HEK293 (cell line): ENCODE measurements at regions not wholly inside any gene's neighbourhood (a gene's known extent, or its start where the extent isn't known, plus 50 kb on each side); places are given as distances from the start of the nearest gene placed in this dataset.

ENCODE experiments used
- CTCF ChIA-PET: fragments of 350-600 bp; formaldehyde crosslinking; extraction: SDS; loops from one replicate; lab custom pipeline; 2021; ENCODE audit warnings: antibody characterized with exemption; lab: Yijun Ruan, JAX
- POLR2A ChIA-PET: fragments of 300-600 bp; formaldehyde crosslinking; extraction: SDS; loops from one replicate; lab custom pipeline; 2020; ENCODE audit warnings: antibody characterized with exemption, inconsistent platforms; lab: Yijun Ruan, JAX
- H3K27ac ChIP-seq: fragments of 200-500 bp; sonication (Bioruptor generic); 2 replicates; pipeline ENCODE4 v1.5.1; 2014; ENCODE audit warnings: low read depth, low read length, control low read depth, inconsistent platforms; ENCODE audit errors: extremely low read depth
- H3K36me3 ChIP-seq, 2 experiments: fragments of 200-500 bp in 1 of 2; sonication (Bioruptor generic) in 1 of 2; 1 replicate in 1 of 2; 2 replicates in 1 of 2; pipeline ENCODE4 v1.5.1; 2014 to 2017; ENCODE audit warnings: inconsistent platforms in 2 of 2, low read length in 2 of 2; ENCODE audit not compliant: control insufficient read depth in 2 of 2, insufficient read depth in 1 of 2
- H3K4me1 ChIP-seq: fragments of 200-500 bp; sonication (Bioruptor generic); 2 replicates; pipeline ENCODE4 v1.5.1; 2014; ENCODE audit warnings: mild to moderate bottlenecking, low read length, inconsistent platforms; ENCODE audit not compliant: control insufficient read depth, insufficient read depth
- H3K4me3 ChIP-seq: 2 replicates; pipeline ENCODE4 v1.5.1; 2011; ENCODE audit warnings: low read depth, mild to moderate bottlenecking, control low read depth, low read length, moderate library complexity
- H3K9me3 ChIP-seq: fragments of 200-500 bp; sonication (Bioruptor generic); 2 replicates; pipeline ENCODE4 v1.5.1; 2014; ENCODE audit warnings: low read depth, low read length, inconsistent platforms; ENCODE audit not compliant: control insufficient read depth, insufficient read depth
- ATF2 ChIP-seq: fragments of 450-650 bp; formaldehyde crosslinking; IDR thresholded peaks from 2 replicates; pipeline ENCODE4 v1.5.1; 2016; ENCODE audit warnings: missing biosample characterization, missing genetic modification characterization, low read depth
- ELK4 ChIP-seq: IDR thresholded peaks from 2 replicates; pipeline ENCODE4 v1.6.1; 2011; ENCODE audit warnings: mild to moderate bottlenecking, low read depth, low read length, borderline replicate concordance
- GLIS2 ChIP-seq: fragments of 450-650 bp; formaldehyde crosslinking; IDR thresholded peaks from 2 replicates; pipeline ENCODE4 v1.5.1; 2016; ENCODE audit warnings: missing biosample characterization, missing genetic modification characterization
- HOXC10 ChIP-seq: sonication (generic); formaldehyde crosslinking; IDR thresholded peaks from 2 replicates; pipeline ENCODE4 v1.8.1; 2023; ENCODE audit warnings: mild to moderate bottlenecking, missing genetic modification reagents
- KLF10 ChIP-seq: fragments of 450-650 bp; IDR thresholded peaks from 2 replicates; pipeline ENCODE4 v1.5.1; 2018; ENCODE audit warnings: missing biosample characterization, mild to moderate bottlenecking, missing genetic modification characterization
- KLF8 ChIP-seq: fragments of 450-650 bp; formaldehyde crosslinking; IDR thresholded peaks from 2 replicates; pipeline ENCODE4 v1.5.1; 2016; ENCODE audit warnings: missing biosample characterization, missing genetic modification characterization
- KLF9 ChIP-seq: fragments of 450-650 bp; formaldehyde crosslinking; IDR thresholded peaks from 2 replicates; pipeline ENCODE4 v1.5.1; 2016; ENCODE audit warnings: missing biosample characterization, missing genetic modification characterization, low read depth
- OSR2 ChIP-seq: fragments of 450-650 bp; formaldehyde crosslinking; IDR thresholded peaks from 2 replicates; pipeline ENCODE4 v1.5.1; 2016; ENCODE audit warnings: missing biosample characterization, missing genetic modification characterization
- PRDM6 ChIP-seq: fragments of 450-650 bp; formaldehyde crosslinking; IDR thresholded peaks from 2 replicates; pipeline ENCODE4 v1.5.1; 2017; ENCODE audit warnings: missing biosample characterization, missing genetic modification characterization
- ZBTB21 ChIP-seq: fragments of 450-650 bp; formaldehyde crosslinking; IDR thresholded peaks from 2 replicates; pipeline ENCODE4 v1.5.1; 2017; ENCODE audit warnings: missing biosample characterization, missing genetic modification characterization
- ZFP41 ChIP-seq: fragments of 450-650 bp; formaldehyde crosslinking; IDR thresholded peaks from 2 replicates; pipeline ENCODE4 v1.5.1; 2016; ENCODE audit warnings: missing biosample characterization, missing genetic modification characterization, borderline replicate concordance
- ZNF280D ChIP-seq: fragments of 450-650 bp; formaldehyde crosslinking; IDR thresholded peaks from 2 replicates; pipeline ENCODE4 v1.5.1; 2016; ENCODE audit warnings: missing biosample characterization, missing genetic modification characterization
- ZNF292 ChIP-seq: fragments of 450-650 bp; formaldehyde crosslinking; IDR thresholded peaks from 2 replicates; pipeline ENCODE4 v1.5.1; 2016; ENCODE audit warnings: low read depth, missing biosample characterization, missing genetic modification characterization, borderline replicate concordance
- ZNF488 ChIP-seq: fragments of 450-650 bp; formaldehyde crosslinking; IDR thresholded peaks from 2 replicates; pipeline ENCODE4 v1.5.1; 2016; ENCODE audit warnings: missing biosample characterization, missing genetic modification characterization
- ZNF549 ChIP-seq: fragments of 450-650 bp; IDR thresholded peaks from 2 replicates; pipeline ENCODE4 v1.5.1; 2018; ENCODE audit warnings: missing biosample characterization, missing genetic modification characterization, mild to moderate bottlenecking, inconsistent platforms, moderate library complexity
- ZNF580 ChIP-seq: fragments of 450-650 bp; formaldehyde crosslinking; IDR thresholded peaks from 2 replicates; pipeline ENCODE4 v1.5.1; 2016; ENCODE audit warnings: missing biosample characterization, missing genetic modification characterization
- ZNF585B ChIP-seq: fragments of 450-650 bp; formaldehyde crosslinking; IDR thresholded peaks from 2 replicates; pipeline ENCODE4 v1.5.1; 2016; ENCODE audit warnings: missing biosample characterization, missing genetic modification characterization
- ZNF704 ChIP-seq: fragments of 450-650 bp; formaldehyde crosslinking; IDR thresholded peaks from 2 replicates; pipeline ENCODE4 v1.5.1; 2016; ENCODE audit warnings: missing biosample characterization, missing genetic modification characterization
- ZNF785 ChIP-seq: fragments of 450-650 bp; formaldehyde crosslinking; IDR thresholded peaks from 2 replicates; pipeline ENCODE4 v1.5.1; 2016; ENCODE audit warnings: missing biosample characterization, missing genetic modification characterization
- ZNF791 ChIP-seq: fragments of 450-650 bp; formaldehyde crosslinking; IDR thresholded peaks from 2 replicates; pipeline ENCODE4 v1.5.1; 2016; ENCODE audit warnings: missing biosample characterization, missing genetic modification characterization
- ZSCAN5A ChIP-seq: fragments of 450-650 bp; formaldehyde crosslinking; IDR thresholded peaks from 2 replicates; pipeline ENCODE4 v1.5.1; 2016; ENCODE audit warnings: missing biosample characterization, missing genetic modification characterization
- ZXDB ChIP-seq: fragments of 450-650 bp; formaldehyde crosslinking; IDR thresholded peaks from 2 replicates; pipeline ENCODE4 v1.5.1; 2016; ENCODE audit warnings: missing biosample characterization, missing genetic modification characterization

GRCh38 chr3:5275529-5275928 is 88.0 kb downstream of the EDEM1 start:
- ChIA-PET POLR2A (no interaction called here), CTCF (interaction anchor here (0.7 kb wide), 1 partner anchor 10 kb away, joined by 4 read pairs; no protein-coding TSS in a partner anchor)
- no peaks in the 10 kb centered on the region for H3K36me3 ChIP-seq
- no peaks in the 10 kb centered on the region for H3K9me3 ChIP-seq
- no peak overlapping the region for H3K27ac ChIP-seq
- H3K4me1 ChIP-seq, result no peaks in the 10 kb centered on the region
- TF ChIP-seq ELK4 (no peak), ATF2 (no peak), KLF8 (no peak), ZNF549 (tag by site-specific recombination) (no peak), ZNF785 (tag by site-specific recombination) (no peak), ZNF585B (no peak), ZNF292 (tag by site-specific recombination) (no peak), KLF9 (tag by site-specific recombination) (no peak), ZFP41 (no peak), ZSCAN5A (tag by site-specific recombination) (no peak), ZNF791 (tag by site-specific recombination) (no peak), ZNF488 (no peak)
- no peak overlapping the region for H3K4me3 ChIP-seq

GRCh38 chr3:5276934-5277333 is 89.4 kb downstream of the EDEM1 start:
- H3K36me3 ChIP-seq, result no peaks in the 10 kb centered on the region
- no peak overlapping the region for H3K4me3 ChIP-seq
- ChIA-PET CTCF (interaction anchor here (0.8 kb wide), 1 partner anchor 14 kb away, joined by 3 read pairs; no protein-coding TSS in a partner anchor), POLR2A (no interaction called here)
- no peaks in the 10 kb centered on the region for H3K9me3 ChIP-seq
- H3K27ac ChIP-seq, result no peak overlapping the region
- H3K4me1 ChIP-seq, result no peaks in the 10 kb centered on the region
- TF ChIP-seq OSR2 (tag by site-specific recombination) (no peak), KLF10 (tag by site-specific recombination) (no peak), ZFP41 (no peak), ZNF704 (no peak), ZBTB21 (tag by site-specific recombination) (no peak), GLIS2 (no peak), ZNF580 (tag by site-specific recombination) (no peak), ZXDB (tag by site-specific recombination) (no peak), HOXC10 (no peak), ZNF280D (tag by site-specific recombination) (no peak), PRDM6 (tag by site-specific recombination) (no peak)
